ENCODE measurements at regions not wholly inside any gene's neighbourhood (a gene's known extent, or its start where the extent isn't known, plus 50 kb on each side); places are given as distances from the start of the nearest gene placed in this dataset.
A peak's percentile ranks its signal among the peaks of the same experiment; 100 is the strongest.

DNA sequence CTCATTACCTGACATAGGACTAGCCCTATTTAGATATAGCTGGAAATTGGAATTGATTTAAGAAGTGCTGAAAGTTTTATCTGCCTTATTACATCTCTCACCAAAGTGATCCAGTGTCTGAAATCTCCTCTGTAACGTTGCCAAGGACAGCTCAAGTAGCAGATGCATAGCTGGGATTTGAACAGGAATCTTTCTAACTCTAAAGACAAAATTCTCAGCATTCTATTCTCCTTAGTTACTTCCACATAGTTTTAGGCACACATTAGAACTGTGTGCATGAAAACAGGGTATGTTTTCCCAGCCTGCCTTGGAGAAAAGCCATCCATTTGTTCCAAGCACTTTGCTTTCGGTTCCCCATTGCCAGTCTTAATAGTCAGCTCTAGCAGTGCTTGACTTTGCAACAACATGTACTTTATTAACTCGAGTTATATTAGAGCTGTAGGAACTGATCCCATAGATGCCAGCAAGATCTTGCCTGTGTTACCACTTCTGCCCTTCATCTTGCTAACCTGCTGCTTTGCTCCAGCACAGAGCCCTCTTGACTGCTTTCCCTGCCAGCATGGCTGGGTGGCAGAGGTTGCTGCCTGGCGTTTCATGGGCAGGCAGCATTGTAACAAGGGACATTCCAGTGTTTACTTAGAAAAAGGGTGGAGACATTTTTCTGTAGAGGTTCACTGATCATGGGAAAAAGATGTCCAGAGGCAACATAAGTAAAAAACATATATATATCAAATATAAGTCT is 56.1 kb upstream of the STMND1 start (continued):
- TF ChIP-seq, protein P1, sequence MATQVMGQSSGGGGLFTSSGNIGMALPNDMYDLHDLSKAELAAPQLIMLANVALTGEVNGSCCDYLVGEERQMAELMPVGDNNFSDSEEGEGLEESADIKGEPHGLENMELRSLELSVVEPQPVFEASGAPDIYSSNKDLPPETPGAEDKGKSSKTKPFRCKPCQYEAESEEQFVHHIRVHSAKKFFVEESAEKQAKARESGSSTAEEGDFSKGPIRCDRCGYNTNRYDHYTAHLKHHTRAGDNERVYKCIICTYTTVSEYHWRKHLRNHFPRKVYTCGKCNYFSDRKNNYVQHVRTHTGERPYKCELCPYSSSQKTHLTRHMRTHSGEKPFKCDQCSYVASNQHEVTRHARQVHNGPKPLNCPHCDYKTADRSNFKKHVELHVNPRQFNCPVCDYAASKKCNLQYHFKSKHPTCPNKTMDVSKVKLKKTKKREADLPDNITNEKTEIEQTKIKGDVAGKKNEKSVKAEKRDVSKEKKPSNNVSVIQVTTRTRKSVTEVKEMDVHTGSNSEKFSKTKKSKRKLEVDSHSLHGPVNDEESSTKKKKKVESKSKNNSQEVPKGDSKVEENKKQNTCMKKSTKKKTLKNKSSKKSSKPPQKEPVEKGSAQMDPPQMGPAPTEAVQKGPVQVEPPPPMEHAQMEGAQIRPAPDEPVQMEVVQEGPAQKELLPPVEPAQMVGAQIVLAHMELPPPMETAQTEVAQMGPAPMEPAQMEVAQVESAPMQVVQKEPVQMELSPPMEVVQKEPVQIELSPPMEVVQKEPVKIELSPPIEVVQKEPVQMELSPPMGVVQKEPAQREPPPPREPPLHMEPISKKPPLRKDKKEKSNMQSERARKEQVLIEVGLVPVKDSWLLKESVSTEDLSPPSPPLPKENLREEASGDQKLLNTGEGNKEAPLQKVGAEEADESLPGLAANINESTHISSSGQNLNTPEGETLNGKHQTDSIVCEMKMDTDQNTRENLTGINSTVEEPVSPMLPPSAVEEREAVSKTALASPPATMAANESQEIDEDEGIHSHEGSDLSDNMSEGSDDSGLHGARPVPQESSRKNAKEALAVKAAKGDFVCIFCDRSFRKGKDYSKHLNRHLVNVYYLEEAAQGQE (IDR thresholded peaks at IDR 0.05; ENCODE audit: low read depth, low read length), result no peak
- no peak for TF ChIP-seq ELF1 (IDR thresholded peaks at IDR 0.05)
- TF ChIP-seq TEAD4 (IDR thresholded peaks at IDR 0.05; ENCODE audit: borderline replicate concordance, insufficient read depth), result peak; percentile 64; the same call in 1 of the 2 replicates
- TF ChIP-seq RAD21 (IDR thresholded peaks at IDR 0.05; ENCODE audit: low read length), result no peak
- peak; percentile 71 for TF ChIP-seq NFIC (IDR thresholded peaks at IDR 0.05; ENCODE audit: borderline replicate concordance)
- TF ChIP-seq POLR2AphosphoS5 (IDR thresholded peaks at IDR 0.05; ENCODE audit: low read depth, low read length), result no peak
- TF ChIP-seq GABPA (IDR thresholded peaks at IDR 0.05; ENCODE audit: low read depth), result no peak
- TF ChIP-seq FOSL2 (IDR thresholded peaks at IDR 0.05; ENCODE audit: borderline replicate concordance, low read depth), result no peak
- TF ChIP-seq RXRA (IDR thresholded peaks at IDR 0.05; ENCODE audit: borderline replicate concordance, low read depth), result no peak
- TF ChIP-seq RCOR1 (IDR thresholded peaks at IDR 0.05; ENCODE audit: low read length), result no peak
- no peak for TF ChIP-seq FOXM1 (IDR thresholded peaks at IDR 0.05; ENCODE audit: low read depth)
- TF ChIP-seq CHD2 (IDR thresholded peaks at IDR 0.05; ENCODE audit: low read length, partially characterized antibody), result no peak
- TF ChIP-seq MXI1 (IDR thresholded peaks at IDR 0.05; ENCODE audit: low read depth, low read length), result no peak
- TF ChIP-seq TCF12 (IDR thresholded peaks at IDR 0.05), result peak; percentile 70
- TF ChIP-seq JUND (IDR thresholded peaks at IDR 0.05), result peak; percentile 40; the same call in 1 of the 2 replicates
- TF ChIP-seq EZH2phosphoT487 (IDR thresholded peaks at IDR 0.05; ENCODE audit: borderline replicate concordance, low read depth), result no peak
- TF ChIP-seq, protein P2, sequence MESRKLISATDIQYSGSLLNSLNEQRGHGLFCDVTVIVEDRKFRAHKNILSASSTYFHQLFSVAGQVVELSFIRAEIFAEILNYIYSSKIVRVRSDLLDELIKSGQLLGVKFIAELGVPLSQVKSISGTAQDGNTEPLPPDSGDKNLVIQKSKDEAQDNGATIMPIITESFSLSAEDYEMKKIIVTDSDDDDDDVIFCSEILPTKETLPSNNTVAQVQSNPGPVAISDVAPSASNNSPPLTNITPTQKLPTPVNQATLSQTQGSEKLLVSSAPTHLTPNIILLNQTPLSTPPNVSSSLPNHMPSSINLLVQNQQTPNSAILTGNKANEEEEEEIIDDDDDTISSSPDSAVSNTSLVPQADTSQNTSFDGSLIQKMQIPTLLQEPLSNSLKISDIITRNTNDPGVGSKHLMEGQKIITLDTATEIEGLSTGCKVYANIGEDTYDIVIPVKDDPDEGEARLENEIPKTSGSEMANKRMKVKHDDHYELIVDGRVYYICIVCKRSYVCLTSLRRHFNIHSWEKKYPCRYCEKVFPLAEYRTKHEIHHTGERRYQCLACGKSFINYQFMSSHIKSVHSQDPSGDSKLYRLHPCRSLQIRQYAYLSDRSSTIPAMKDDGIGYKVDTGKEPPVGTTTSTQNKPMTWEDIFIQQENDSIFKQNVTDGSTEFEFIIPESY (IDR thresholded peaks at IDR 0.05; ENCODE audit: borderline replicate concordance, low read depth), result no peak
- TF ChIP-seq, protein P3, sequence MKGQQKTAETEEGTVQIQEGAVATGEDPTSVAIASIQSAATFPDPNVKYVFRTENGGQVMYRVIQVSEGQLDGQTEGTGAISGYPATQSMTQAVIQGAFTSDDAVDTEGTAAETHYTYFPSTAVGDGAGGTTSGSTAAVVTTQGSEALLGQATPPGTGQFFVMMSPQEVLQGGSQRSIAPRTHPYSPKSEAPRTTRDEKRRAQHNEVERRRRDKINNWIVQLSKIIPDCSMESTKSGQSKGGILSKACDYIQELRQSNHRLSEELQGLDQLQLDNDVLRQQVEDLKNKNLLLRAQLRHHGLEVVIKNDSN (IDR thresholded peaks at IDR 0.05; ENCODE audit: borderline replicate concordance, low read depth), result no peak
- TF ChIP-seq NRF1 (IDR thresholded peaks at IDR 0.05; ENCODE audit: low read depth, low read length), result no peak
